NCI-H187 treated with DMSO at 0.1 percent for 48 hours (cell line): ENCODE measurements at regions not wholly inside any gene's neighbourhood (a gene's known extent, or its start where the extent isn't known, plus 50 kb on each side); places are given as distances from the start of the nearest gene placed in this dataset.
"Not testable (repeated sequence)": the region's sequence is repeated elsewhere in the genome, so short reads cannot be mapped to it uniquely, and the experiment has no call there.

Source experiments
- DNase-seq: peaks from one replicate; lab custom pipeline; 2025; lab: John Stamatoyannopoulos, UW

GRCh38 chr6:167709776-167710336, 116.9 kb upstream of the AFDN start:
- not testable (repeated sequence) for DNase-seq

GRCh38 chr6:167710363-167710920, 116.3 kb upstream of the AFDN start:
- DNase-seq = no peak

- DNase-seq = no peak
Observed at GRCh38 chr6:167711211-167711610, 115.5 kb upstream of the AFDN start.

- DNase-seq = no peak
Observed at GRCh38 chr6:167711768-167712730, 114.7 kb upstream of the AFDN start.

- no peak for DNase-seq
Observed at GRCh38 chr6:167712731-167713475, 113.8 kb upstream of the AFDN start.

GRCh38 chr6:167714152-167714551, 112.6 kb upstream of the AFDN start:
- no peak for DNase-seq

GRCh38 chr6:167717455-167717854, 109.3 kb upstream of the AFDN start:
- DNase-seq = no peak

- no peak for DNase-seq
Observed at GRCh38 chr6:167717867-167718266, 108.8 kb upstream of the AFDN start.

GRCh38 chr6:167719920-167720319, 106.8 kb upstream of the AFDN start:
- no peak for DNase-seq

- DNase-seq = no peak
Observed at GRCh38 chr6:167720456-167721285, 106.0 kb upstream of the AFDN start.

GRCh38 chr6:167721291-167721690, 105.4 kb upstream of the AFDN start:
- no peak for DNase-seq

- DNase-seq = no peak
Observed at GRCh38 chr6:167722634-167723309, 103.9 kb upstream of the AFDN start.

GRCh38 chr6:167726043-167726621, 100.6 kb upstream of the AFDN start:
- DNase-seq = no peak

- no peak for DNase-seq
Observed at GRCh38 chr6:167730441-167730840, 96.3 kb upstream of the AFDN start.

- DNase-seq = no peak
Observed at GRCh38 chr6:167731216-167731615, 95.5 kb upstream of the AFDN start.

GRCh38 chr6:167731731-167732422, 94.8 kb upstream of the AFDN start:
- DNase-seq = no peak

GRCh38 chr6:167733740-167734661, 92.7 kb upstream of the AFDN start:
- no peak for DNase-seq

- no peak for DNase-seq
Observed at GRCh38 chr6:167734662-167735083, 92.0 kb upstream of the AFDN start.
